Heart right ventricle (tissue), 16 donors: ENCODE measurements at regions not wholly inside any gene's neighbourhood (a gene's known extent, or its start where the extent isn't known, plus 50 kb on each side); places are given as distances from the start of the nearest gene placed in this dataset.

Experiments
- ATAC-seq, 8 donors: fragments of 200-7000 bp; cut with Tn5 transposase; one replicate each; pipeline ENCODE4 v1.9.1; 2020; ENCODE audit warnings: mild to moderate bottlenecking in 8 of 8, moderate library complexity in 8 of 8, moderate number of reproducible peaks in 1 of 8
- DNase-seq, 2 donors: peaks; one replicate each; pipeline ENCODE4 v3.0.0-alpha.2; 2020
- H3K27ac ChIP-seq, 10 donors: fragments of 200-600 bp; sonication (generic) in 2 of 10; one replicate each; pipeline versions ENCODE4 v1.5.0 to v1.8.0; 2020 to 2022; ENCODE audit warnings: mild to moderate bottlenecking in 3 of 10
- H3K27me3 ChIP-seq, 7 donors: fragments of 200-600 bp; one replicate each; pipeline ENCODE4 v1.8.0; 2021 to 2022; ENCODE audit warnings: mild to moderate bottlenecking in 2 of 7
- H3K36me3 ChIP-seq, 9 donors: fragments of 200-600 bp; sonication (generic) in 1 of 9; one replicate each; pipeline versions ENCODE4 v1.5.0 to v1.8.0; 2020 to 2022; ENCODE audit warnings: mild to moderate bottlenecking in 2 of 9
- H3K4me1 ChIP-seq, 9 donors: fragments of 200-600 bp; sonication (generic) in 1 of 9; one replicate each; pipeline versions ENCODE4 v1.5.0 to v1.8.0; 2020 to 2022; ENCODE audit warnings: mild to moderate bottlenecking in 4 of 9
- H3K4me3 ChIP-seq, 10 donors: fragments of 200-600 bp; sonication (generic) in 2 of 10; one replicate each; pipeline versions ENCODE4 v1.5.0 to v1.8.0; 2020 to 2022; ENCODE audit warnings: mild to moderate bottlenecking in 7 of 10, moderate library complexity in 2 of 10
- H3K9me3 ChIP-seq, 11 donors: fragments of 200-600 bp in 10 of 11; sonication (generic) in 2 of 11; one replicate each; pipeline versions ENCODE4 v1.5.0 to v1.8.0; 2013 to 2022; ENCODE audit warnings: mild to moderate bottlenecking in 2 of 11, control low read depth in 1 of 11, moderate library complexity in 1 of 11
- WGBS, 2 donors: extraction: QIAGEN DNeasy Blood & Tissue Kit; methylation state at CpG; one replicate each; pipeline ENCODE4 v1.1.7; 2013; ENCODE audit warnings: inconsistent platforms in 1 of 2; 5-methylcytosine and 5-hydroxymethylcytosine counted together
- intact Hi-C, 10 donors: fragments of 100-400 bp; cut with DNase I; formaldehyde crosslinking; loops; one replicate each; pipeline versions ENCODE4 v1.11.1 to v1.14.2; 2022
- TF ChIP-seq, protein P1 (sequence below), 9 donors: fragments of 200-600 bp; sonication (generic) in 2 of 9; IDR thresholded peaks; one replicate each; pipeline versions ENCODE4 v1.5.0 to v1.8.0; 2021 to 2022; ENCODE audit warnings: antibody characterized with exemption in 9 of 9, mild to moderate bottlenecking in 5 of 9, moderate library complexity in 1 of 9
- donor health status: Arrhythmogenic right ventricular cardiomyopathy.
- donor health status: ischemic (EF 13 %, LVEDD 7.1; RV severe dilation, severe dysfunction).
- donor health status: healthy with polysubstance abuse.
- donor health status: DM: no; HTN: yes; CAD: no.
- donor health status: DM: no; HTN: no; CAD: no.
- donor health status: ischemic (EF 25% LVEDD 6.9; RV normal size, moderate dysfunction).
- donor health status: ischemic (EF 25% LVEDD 5.7; RV mildly dilated, moderate dysfunction).
- donor health status: healthy.
- donor health status: DM: yes; HTN: yes; CAD: no.
- donor health status: Ischemic cardiomyopathy.
- donor health status: ischemic (EF 35%, LVEDD 5.7; RV mildly dilated, moderate dysfunction).
- donor health status: nonischemic (EF 11% LVEDD 7.7; RV severe dilation, severe dysfunction).
- donor health status: DM: yes; HTN: yes; CAD: no.
- donor health status: PGD.
- donor health status: ischemic (EF 29% LVEDD 5.4; RV normal size, mild dysfunction).
- donor health status: nonischemic (EF 23%, LVEDD 6.1; RV moderate dilation, normal function).

DNA sequence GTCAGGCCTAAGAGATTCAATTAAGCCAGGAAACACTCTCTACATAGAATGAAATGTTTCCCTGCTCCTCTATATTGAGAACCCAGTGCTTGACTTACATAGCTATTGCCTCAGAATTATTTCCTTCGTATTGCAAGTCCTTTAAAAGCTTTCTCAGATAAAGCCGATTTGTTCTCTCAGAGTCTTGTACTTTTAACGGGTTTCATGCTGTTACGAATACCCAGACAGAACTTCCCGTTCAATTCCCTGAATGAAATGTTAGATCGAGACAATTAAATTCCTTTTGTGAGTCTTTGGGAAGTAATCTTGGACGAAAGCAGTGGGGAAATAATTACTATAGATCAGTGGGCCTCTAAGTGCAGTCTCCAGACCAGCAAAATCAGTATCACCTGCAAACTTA, 102.8 kb upstream of the CHL1 start:
- no peak overlapping the region for H3K4me3 ChIP-seq
- H3K36me3 ChIP-seq: no peaks in the 10 kb centered on the region
- intact Hi-C loops: no loop called here
- no peak for ATAC-seq
- H3K9me3 ChIP-seq: no peaks in the 10 kb centered on the region
- DNase-seq: no peak
- no peaks in the 10 kb centered on the region for H3K4me1 ChIP-seq
- H3K27ac ChIP-seq: no peak overlapping the region
- H3K27me3 ChIP-seq: no peaks in the 10 kb centered on the region
- TF ChIP-seq, protein P1, sequence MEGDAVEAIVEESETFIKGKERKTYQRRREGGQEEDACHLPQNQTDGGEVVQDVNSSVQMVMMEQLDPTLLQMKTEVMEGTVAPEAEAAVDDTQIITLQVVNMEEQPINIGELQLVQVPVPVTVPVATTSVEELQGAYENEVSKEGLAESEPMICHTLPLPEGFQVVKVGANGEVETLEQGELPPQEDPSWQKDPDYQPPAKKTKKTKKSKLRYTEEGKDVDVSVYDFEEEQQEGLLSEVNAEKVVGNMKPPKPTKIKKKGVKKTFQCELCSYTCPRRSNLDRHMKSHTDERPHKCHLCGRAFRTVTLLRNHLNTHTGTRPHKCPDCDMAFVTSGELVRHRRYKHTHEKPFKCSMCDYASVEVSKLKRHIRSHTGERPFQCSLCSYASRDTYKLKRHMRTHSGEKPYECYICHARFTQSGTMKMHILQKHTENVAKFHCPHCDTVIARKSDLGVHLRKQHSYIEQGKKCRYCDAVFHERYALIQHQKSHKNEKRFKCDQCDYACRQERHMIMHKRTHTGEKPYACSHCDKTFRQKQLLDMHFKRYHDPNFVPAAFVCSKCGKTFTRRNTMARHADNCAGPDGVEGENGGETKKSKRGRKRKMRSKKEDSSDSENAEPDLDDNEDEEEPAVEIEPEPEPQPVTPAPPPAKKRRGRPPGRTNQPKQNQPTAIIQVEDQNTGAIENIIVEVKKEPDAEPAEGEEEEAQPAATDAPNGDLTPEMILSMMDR (IDR thresholded peaks at IDR 0.05): no peak
- WGBS, 2 donors: 85% methylated on average over 7 of the region's 7 CpGs

DNA sequence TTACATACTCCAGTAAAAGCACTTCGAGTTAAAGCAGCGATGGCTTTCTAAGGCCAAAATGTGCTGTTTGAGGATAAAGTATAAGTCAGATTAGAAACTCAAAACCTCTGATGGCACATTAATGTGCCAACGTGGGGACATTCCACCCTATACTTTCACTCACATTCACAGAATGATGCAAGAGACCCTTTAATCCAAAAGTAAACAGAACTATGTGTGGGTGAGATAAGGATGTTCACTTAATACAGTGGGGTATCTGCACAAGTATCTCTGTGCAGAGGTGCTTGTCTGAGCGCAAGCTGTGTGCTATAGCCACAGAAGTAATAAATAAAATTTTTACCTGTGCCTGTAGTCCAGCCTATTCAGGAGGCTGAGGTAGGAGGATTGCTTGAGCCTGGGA, 100.3 kb upstream of the CHL1 start:
- H3K27me3 ChIP-seq: no peaks in the 10 kb centered on the region
- H3K4me3 ChIP-seq: no peak overlapping the region
- no peak overlapping the region for H3K27ac ChIP-seq
- H3K36me3 ChIP-seq: no peaks in the 10 kb centered on the region
- WGBS, 2 donors: 74 to 75% methylated on average over 4 of the region's 4 CpGs
- ATAC-seq (no peak), DNase-seq (no peak)
- H3K9me3 ChIP-seq: no peaks in the 10 kb centered on the region
- intact Hi-C loops: no loop called here
- TF ChIP-seq, protein P1 (IDR thresholded peaks at IDR 0.05): no peak
- no peaks in the 10 kb centered on the region for H3K4me1 ChIP-seq

DNA sequence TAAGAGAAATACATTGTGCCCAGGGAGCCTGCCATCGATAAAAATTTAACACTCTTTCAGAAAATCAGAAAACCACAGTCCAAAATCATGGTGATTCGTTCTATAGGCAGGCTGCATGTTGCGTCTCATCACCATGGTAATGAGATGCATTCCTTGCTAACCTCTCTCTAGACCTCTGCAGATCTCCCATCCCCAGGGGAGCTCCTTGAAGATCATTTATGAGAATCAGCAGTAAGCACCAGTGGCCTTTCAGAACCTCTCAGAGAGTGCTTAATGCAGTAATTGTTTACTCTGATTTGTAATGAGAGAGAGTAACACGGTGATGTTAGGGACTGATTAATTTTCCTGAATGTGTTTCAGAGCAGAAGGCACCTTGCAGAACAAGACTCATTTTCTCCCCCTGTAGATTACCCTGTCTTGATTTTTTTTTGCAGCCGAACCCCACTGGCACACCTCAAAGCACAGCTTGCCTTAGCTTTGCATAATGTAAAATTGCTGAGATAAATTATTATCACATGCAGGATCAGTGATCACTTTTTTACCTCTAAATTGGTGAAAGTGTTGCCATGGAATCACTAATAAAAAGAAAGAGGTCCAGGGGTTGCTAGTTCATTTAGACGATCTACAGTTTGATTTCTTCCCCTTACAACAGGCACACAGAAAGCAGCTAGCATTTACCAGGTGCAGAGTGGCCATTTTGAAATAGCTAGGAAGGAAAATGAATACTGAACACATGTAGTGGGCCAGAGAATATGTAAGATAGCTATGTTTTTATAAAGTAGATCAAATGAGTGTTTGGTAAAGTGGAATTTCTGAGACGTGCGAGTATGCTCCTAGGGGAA, 98.9 kb upstream of the CHL1 start:
- Histone ChIP-seq H3K4me1 (no peaks in the 10 kb centered on the region), H3K9me3 (no peaks in the 10 kb centered on the region), H3K36me3 (no peaks in the 10 kb centered on the region), H3K27ac (no peak overlapping the region), H3K27me3 (no peaks in the 10 kb centered on the region), H3K4me3 (no peak overlapping the region)
- 70 to 74% methylated on average over 8 of the region's 8 CpGs for WGBS, 2 donors
- no peak for DNase-seq
- intact Hi-C loops: no loop called here
- TF ChIP-seq, protein P1 (IDR thresholded peaks at IDR 0.05): no peak
- no peak for ATAC-seq

DNA sequence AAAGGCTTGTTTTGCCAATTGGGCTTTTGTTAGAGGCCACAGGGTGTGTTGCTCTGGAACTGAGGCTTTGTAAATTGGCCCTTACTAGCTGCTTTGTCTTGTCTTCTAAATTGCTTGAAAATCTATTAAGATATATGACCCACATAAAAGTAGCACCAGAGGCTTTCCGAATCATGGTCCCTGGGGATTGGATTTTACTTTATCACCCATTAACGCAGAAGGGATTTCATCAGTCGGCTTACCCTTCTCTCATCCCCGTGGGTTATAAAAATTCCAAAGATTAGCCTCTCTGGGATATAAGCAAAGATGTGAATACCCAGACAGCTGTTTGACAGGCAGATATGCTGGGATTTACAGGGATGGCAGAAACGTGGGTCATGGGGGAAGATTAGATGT, 98.3 kb upstream of the CHL1 start:
- TF ChIP-seq, protein P1 (IDR thresholded peaks at IDR 0.05): no peak
- Histone ChIP-seq H3K27ac (no peak overlapping the region), H3K4me1 (no peaks in the 10 kb centered on the region), H3K4me3 (no peak overlapping the region), H3K9me3 (no peaks in the 10 kb centered on the region), H3K27me3 (no peaks in the 10 kb centered on the region), H3K36me3 (no peaks in the 10 kb centered on the region)
- intact Hi-C loops: no loop called here
- 59 to 63% methylated on average over 5 of the region's 5 CpGs for WGBS, 2 donors
- ATAC-seq (no peak), DNase-seq (no peak)
